TTC549 (cell line): ENCODE measurements at regions not wholly inside any gene's neighbourhood (a gene's known extent, or its start where the extent isn't known, plus 50 kb on each side); places are given as distances from the start of the nearest gene placed in this dataset.

ENCODE experiments used
- FAIRE-seq: peaks from 2 replicates; lab custom pipeline; 2012; peaks lifted over from hg19 to GRCh38; lab: Jason Lieb, UNC

- FAIRE-seq: no peak
Measured at GRCh38 chr4:56240554-56241174, 146.6 kb downstream of the AASDH start.

DNA sequence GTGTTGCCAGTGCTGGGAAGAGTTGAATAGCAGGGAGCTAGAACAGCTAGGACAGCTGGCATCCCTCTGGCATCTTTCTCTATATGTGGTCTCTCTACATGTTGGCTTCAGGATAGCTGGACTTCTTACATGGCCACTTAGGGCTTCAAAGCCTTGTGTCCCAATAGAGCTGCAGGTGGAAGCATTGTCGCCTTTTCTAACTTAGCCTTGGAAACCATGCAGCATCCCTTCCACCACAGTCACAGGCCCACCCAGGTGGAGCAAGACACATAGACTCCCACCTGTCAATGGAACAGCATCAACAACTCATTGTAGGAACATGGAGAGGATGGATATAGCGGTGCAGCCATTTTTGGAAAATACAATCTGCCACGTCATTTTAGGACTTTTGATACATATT is 149.0 kb downstream of the AASDH start:
- FAIRE-seq: no peak

DNA sequence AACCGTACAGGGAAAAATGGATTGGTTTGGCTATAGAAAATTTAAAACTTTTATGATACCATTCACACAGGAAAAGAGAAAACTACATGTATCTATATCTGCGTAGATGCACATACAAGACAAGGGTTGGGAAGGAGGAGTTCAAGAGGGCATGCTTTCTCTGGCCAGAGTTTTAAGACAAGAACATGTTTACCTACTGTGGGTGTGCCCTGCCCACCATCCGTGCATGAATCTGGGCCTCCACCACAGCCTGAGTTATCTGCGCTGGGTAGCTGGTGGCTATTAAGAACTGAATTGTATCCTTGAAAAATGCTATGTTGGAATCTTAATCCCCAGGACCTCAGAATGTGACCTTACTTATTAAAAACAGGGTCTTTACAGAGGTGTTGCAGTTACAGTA is 151.6 kb downstream of the AASDH start:
- FAIRE-seq: no peak

- no peak for FAIRE-seq
Measured at GRCh38 chr4:56235011-56235410, 152.3 kb downstream of the AASDH start.

GRCh38 chr4:56234098-56234497 is 153.2 kb downstream of the AASDH start:
- FAIRE-seq: no peak

- no peak for FAIRE-seq
Measured at GRCh38 chr4:56231410-56231809, 155.9 kb downstream of the AASDH start.

DNA sequence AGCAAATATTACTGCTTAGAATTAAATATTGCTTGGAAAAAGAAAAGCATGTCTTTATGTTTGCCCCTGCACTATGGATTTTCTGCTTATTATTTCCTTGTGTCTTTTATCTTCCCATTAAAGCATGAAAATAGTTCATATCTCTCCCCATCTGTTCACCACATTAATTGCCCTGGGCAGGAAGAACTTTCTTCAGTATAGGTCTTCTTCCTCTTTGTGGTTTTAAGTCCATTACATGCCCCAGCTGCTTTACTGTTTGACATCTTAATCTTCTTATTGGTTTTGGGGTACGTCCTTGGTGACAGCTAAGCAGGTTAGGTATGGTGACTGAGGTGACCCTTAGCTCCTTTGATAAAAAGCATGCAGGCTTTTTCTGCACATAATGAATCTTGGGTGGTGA is 157.3 kb downstream of the AASDH start:
- FAIRE-seq: no peak

- FAIRE-seq: no peak
Measured at GRCh38 chr4:56227301-56227835, 159.9 kb downstream of the AASDH start.

GRCh38 chr4:56226579-56226978 is 160.7 kb downstream of the AASDH start:
- no peak for FAIRE-seq

- no peak for FAIRE-seq
Measured at GRCh38 chr4:56224641-56225040, 162.7 kb downstream of the AASDH start.

GRCh38 chr4:56222514-56222913 is 164.8 kb downstream of the AASDH start:
- FAIRE-seq: no peak

- no peak for FAIRE-seq
Measured at GRCh38 chr4:56220261-56220660, 167.0 kb downstream of the AASDH start.

DNA sequence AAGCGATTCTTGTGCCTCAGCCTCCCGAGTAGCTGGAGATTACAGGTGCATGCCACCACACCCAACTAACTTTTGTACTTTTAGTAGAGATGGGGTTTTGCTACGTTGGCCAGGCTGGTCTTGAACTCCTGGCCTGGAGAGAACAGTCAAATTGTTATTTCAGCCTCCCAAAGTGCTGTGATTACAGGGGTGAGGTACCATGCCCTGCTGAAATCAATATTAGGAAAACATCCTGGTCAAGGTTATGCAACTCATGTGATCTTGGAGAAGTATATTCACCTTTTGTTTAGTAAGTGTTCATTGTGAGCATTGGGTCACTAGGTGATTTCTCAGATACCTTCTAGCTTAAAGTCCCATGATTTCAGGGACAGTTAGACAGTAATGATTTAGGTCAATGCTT is 167.8 kb downstream of the AASDH start:
- no peak for FAIRE-seq

- FAIRE-seq: no peak
Measured at GRCh38 chr4:56218230-56218895, 168.9 kb downstream of the AASDH start.

DNA sequence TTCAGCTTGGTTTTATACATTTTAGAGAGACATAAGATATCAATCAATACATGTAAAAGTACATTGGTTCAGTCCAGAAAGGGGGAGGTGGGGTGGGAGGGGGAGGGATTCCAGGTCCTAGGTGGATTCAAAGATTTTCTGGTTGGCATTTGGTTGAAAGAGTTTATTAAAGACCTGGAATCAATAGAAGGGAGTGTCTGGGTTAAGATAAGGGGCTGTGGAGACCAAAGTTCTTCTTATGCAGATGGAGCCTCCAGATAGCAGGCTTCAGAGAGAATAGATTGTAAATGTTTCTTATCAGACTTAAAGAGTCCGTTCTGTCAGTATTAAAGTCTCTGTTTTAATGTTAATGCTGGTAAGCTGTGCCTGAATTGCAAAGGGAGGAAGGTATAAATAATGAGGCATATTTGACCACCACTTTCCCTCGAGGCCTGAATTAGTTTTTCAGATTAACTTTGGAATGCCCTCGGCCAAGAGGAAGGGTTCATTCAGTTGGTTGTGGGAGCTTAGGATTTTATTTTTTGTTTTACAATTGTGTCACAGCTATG is 169.9 kb downstream of the AASDH start:
- FAIRE-seq: no peak

DNA sequence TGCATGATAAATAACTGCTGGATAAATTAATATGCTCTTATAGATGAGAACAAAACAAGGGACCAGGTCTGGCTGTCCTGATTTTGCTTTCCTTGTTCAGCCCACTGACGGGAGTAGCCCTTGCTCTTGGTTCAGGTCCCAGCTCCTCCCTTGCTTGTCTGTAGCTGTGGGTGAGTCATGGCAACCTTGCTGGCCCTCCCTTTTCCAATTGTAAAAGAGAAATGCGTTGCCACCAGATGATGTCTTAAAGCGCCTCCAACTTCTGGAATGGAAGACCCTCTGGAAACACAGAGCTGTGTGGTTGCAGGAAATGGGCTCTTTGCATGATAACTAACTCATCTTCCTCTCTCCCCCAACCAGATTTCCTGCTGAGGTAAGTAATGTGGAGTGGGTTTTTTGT is 171.4 kb downstream of the AASDH start:
- FAIRE-seq: no peak

DNA sequence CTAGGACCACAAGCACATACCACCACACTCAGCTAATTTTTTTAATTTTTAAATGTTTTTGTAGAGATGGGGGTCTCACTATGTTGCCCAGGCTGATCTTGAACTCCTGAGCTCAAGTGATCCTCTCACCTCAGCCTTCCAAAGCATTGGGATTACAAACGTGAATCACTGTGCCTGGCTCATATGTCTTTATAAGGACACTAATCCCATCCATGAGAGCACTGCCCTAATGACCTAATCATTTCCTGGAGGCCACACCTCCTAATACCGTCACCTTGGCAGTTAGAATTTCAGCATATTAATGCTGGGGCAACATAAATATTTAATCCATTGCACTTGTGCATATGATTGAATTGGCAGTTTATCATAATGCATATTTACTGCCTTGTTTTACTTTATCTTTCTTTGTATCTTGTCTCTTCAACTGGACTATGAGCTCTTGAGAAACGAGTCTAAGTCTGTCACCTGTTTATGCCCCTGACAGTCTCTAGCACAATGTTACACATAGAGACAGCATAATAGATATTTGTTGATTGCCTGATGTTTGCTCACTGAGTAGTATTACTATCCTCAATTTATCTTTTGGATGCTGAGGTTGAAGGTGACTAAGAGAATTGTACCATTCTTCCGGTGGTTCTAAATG is 172.0 kb downstream of the AASDH start:
- FAIRE-seq: no peak

DNA sequence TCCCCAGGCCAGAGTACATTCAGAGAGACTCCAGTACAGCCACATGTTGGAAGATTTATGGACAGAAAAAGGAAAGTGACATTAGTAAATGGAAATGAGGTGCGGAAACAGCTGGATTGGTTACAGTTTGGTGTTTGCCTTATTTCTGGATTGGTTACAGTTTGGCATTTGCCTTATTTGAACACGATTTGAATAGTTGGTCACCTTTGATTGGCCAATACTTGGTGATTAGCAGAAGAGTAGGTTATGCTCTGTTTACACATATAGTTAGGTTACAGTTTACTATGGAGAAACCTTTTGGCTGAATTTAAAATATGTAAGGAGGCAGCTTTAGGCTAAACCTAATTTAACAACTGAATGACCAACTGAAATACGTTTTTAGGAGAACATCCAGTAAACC is 173.7 kb downstream of the AASDH start:
- FAIRE-seq: no peak

- FAIRE-seq: no peak
Measured at GRCh38 chr4:56212774-56213173, 174.5 kb downstream of the AASDH start.

- no peak for FAIRE-seq
Measured at GRCh38 chr4:56211202-56211601, 176.1 kb downstream of the AASDH start.

DNA sequence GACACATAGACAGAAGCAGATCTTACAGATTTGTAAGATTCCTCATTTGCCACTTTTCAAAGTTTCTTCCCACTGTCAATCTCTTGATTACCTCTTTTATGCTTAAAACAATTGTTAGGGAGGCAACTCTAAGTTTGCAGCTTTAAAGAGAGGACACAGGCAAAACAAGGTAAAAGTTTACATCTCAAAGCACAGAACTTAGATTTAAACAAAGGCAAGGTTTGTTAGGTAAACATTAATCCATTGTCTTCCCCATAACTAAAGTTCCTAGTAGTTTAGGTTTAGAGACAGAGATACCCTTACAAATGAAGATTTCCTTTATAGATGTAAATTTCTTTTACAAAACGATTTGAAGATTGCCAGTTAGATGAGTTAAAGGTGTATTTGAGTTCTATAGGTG is 176.9 kb downstream of the AASDH start:
- no peak for FAIRE-seq

GRCh38 chr4:56209767-56210166 is 177.5 kb downstream of the AASDH start:
- FAIRE-seq: no peak

GRCh38 chr4:56208103-56208502 is 179.2 kb downstream of the AASDH start:
- no peak for FAIRE-seq
